GM21825 (cell line): ENCODE measurements at regions not wholly inside any gene's neighbourhood (a gene's known extent, or its start where the extent isn't known, plus 50 kb on each side); places are given as distances from the start of the nearest gene placed in this dataset.
"Not testable (repeated sequence)": the region's sequence is repeated elsewhere in the genome, so short reads cannot be mapped to it uniquely, and the experiment has no call there.

Experiments
- ATAC-seq: cut with Tn5 transposase; IDR thresholded peaks from one replicate; pipeline ENCODE4 v1.9.1; 2021; ENCODE audit warnings: mild to moderate bottlenecking, moderate library complexity; ENCODE audit not compliant: unreplicated experiment

- ATAC-seq, result no peak
These were observed 228.0 kb downstream of the MID1IP1 start for GRCh38 chrX:39029221-39029620.

- ATAC-seq, result no peak
These were observed 229.4 kb downstream of the MID1IP1 start for GRCh38 chrX:39030636-39031035.

- ATAC-seq, result no peak
These were observed 238.6 kb downstream of the MID1IP1 start for GRCh38 chrX:39039890-39040289.

GRCh38 chrX:39043838-39044550 is 242.7 kb downstream of the MID1IP1 start:
- ATAC-seq, result no peak

GRCh38 chrX:39047174-39047573 is 245.9 kb downstream of the MID1IP1 start:
- ATAC-seq, result no peak

- no peak for ATAC-seq
These were observed 248.7 kb downstream of the MID1IP1 start for GRCh38 chrX:39049975-39050374.

GRCh38 chrX:39050427-39050826 is 249.2 kb downstream of the MID1IP1 start:
- no peak for ATAC-seq

- no peak for ATAC-seq
These were observed 251.5 kb downstream of the MID1IP1 start for GRCh38 chrX:39052751-39053150.

- ATAC-seq, result no peak
These were observed 257.5 kb downstream of the MID1IP1 start for GRCh38 chrX:39058724-39059123.

GRCh38 chrX:39059866-39060265 is 258.6 kb downstream of the MID1IP1 start:
- no peak for ATAC-seq

- ATAC-seq, result no peak
These were observed 261.8 kb downstream of the MID1IP1 start for GRCh38 chrX:39063037-39063436.

GRCh38 chrX:39063702-39064101 is 262.4 kb downstream of the MID1IP1 start:
- ATAC-seq, result no peak

- ATAC-seq, result no peak
These were observed 264.0 kb downstream of the MID1IP1 start for GRCh38 chrX:39065051-39065871.

GRCh38 chrX:39067866-39068265 is 266.6 kb downstream of the MID1IP1 start:
- no peak for ATAC-seq

GRCh38 chrX:39068634-39069033 is 267.4 kb downstream of the MID1IP1 start:
- not testable (repeated sequence) for ATAC-seq

- no peak for ATAC-seq
These were observed 268.8 kb downstream of the MID1IP1 start for GRCh38 chrX:39070009-39070408.

GRCh38 chrX:39073131-39073530 is 271.9 kb downstream of the MID1IP1 start:
- no peak for ATAC-seq

- ATAC-seq, result no peak
These were observed 295.3 kb downstream of the MID1IP1 start for GRCh38 chrX:39096599-39096998.

- no peak for ATAC-seq
These were observed 303.5 kb downstream of the MID1IP1 start for GRCh38 chrX:39104745-39105144.

- no peak for ATAC-seq
These were observed 310.9 kb downstream of the MID1IP1 start for GRCh38 chrX:39112143-39112542.

GRCh38 chrX:39115166-39115565 is 313.9 kb downstream of the MID1IP1 start:
- no peak for ATAC-seq

GRCh38 chrX:39117101-39117500 is 315.8 kb downstream of the MID1IP1 start:
- no peak for ATAC-seq
